ENCODE measurements at regions not wholly inside any gene's neighbourhood (a gene's known extent, or its start where the extent isn't known, plus 50 kb on each side); places are given as distances from the start of the nearest gene placed in this dataset.

GRCh38 chr10:123570051-123570897, 95.9 kb upstream of the GPR26 start:
- TF ChIP-seq ZNF408 (CRISPR knock-in tag; IDR thresholded peaks at IDR 0.05; ENCODE audit: low read depth) (no peak), MEF2D (tag; conservative IDR thresholded peaks at IDR 0.05; ENCODE audit: low read depth) (no peak), SMARCC2 (IDR thresholded peaks at IDR 0.05; ENCODE audit: low read depth) (no peak), SIN3A (IDR thresholded peaks at IDR 0.05; ENCODE audit: borderline replicate concordance in 2 of 2, control insufficient read depth in 1 of 2, low read depth in 2 of 2, low read length in 2 of 2) (no peak), CHCHD3 (CRISPR knock-in tag; IDR thresholded peaks at IDR 0.05) (no peak), ZNF644 (tag; IDR thresholded peaks at IDR 0.05; ENCODE audit: low read depth) (no peak), CEBPB (tag; IDR thresholded peaks at IDR 0.05) (no peak), XRCC3 (IDR thresholded peaks at IDR 0.05) (no peak), ASH1L (IDR thresholded peaks at IDR 0.05; ENCODE audit: borderline replicate concordance, low read depth, partially characterized antibody) (no peak), ZNF197 (CRISPR knock-in tag; IDR thresholded peaks at IDR 0.05; ENCODE audit: low read depth) (no peak), ATF1 (CRISPR knock-in tag; IDR thresholded peaks at IDR 0.05) (no peak), ATF1 (tag; IDR thresholded peaks at IDR 0.05) (no peak)
- H3K4me1 ChIP-seq (replicated peaks in 1 of 2; ENCODE audit: control insufficient read depth in 2 of 2, insufficient read depth in 2 of 2, low read length in 2 of 2) = no peaks in the 10 kb centered on the region
- no peaks in the 10 kb centered on the region for H3K9me1 ChIP-seq (ENCODE audit: control insufficient read depth, insufficient read depth, low read length)
- no peaks in the 10 kb centered on the region for H3K36me3 ChIP-seq (ENCODE audit: control insufficient read depth, insufficient read depth, low read length)
- no peak overlapping the region for H3K4me2 ChIP-seq (ENCODE audit: insufficient read depth, low read length)
- H3K9ac ChIP-seq (ENCODE audit: insufficient read depth in 1 of 2, low read depth in 2 of 2, low read length in 2 of 2) = no peak overlapping the region
- H3K27me3 ChIP-seq (ENCODE audit: control insufficient read depth in 2 of 2, insufficient read depth in 2 of 2, low read length in 2 of 2) = peaks cover 2 to 31% of the 10 kb centered on the region in 2 experiments; a peak in 2 of 5 replicates
- no peak for DNase-seq (ENCODE audit: extremely low read depth in 1 of 4, low spot score in 3 of 4)
- no peak overlapping the region for H3K27ac ChIP-seq (ENCODE audit: extremely low read depth, low read depth, low read length)
- ChIA-PET CTCF (ENCODE audit: low intra/inter-chr PET ratio) (no interaction called here), POLR2A (no interaction called here)
- no peak overlapping the region for H3K4me3 ChIP-seq
- no peaks in the 10 kb centered on the region for H3K79me2 ChIP-seq (ENCODE audit: control insufficient read depth, insufficient read depth, low read length)
- in situ Hi-C loops (cut with MboI) (no loop called here), intact Hi-C loops (cut with micrococcal nuclease) (no loop called here)
- no peak overlapping the region for H2AFZ ChIP-seq (ENCODE audit: low read depth, low read length)
- no peaks in the 10 kb centered on the region for H3K9me3 ChIP-seq (replicated peaks; ENCODE audit: control insufficient read depth, insufficient read depth, low read depth, low read length)
- no peak for FAIRE-seq
- WGBS (ENCODE audit: insufficient coverage, low coverage, missing lambda C conversion rate) = under 1% methylated on average over 16 of the region's 20 CpGs
- H4K20me1 ChIP-seq (replicated peaks; ENCODE audit: control insufficient read depth, insufficient read depth, low read length) = no peaks in the 10 kb centered on the region
- no peak for ATAC-seq
- no TSS peak for BruUV-seq (replicated peaks)
